ENCODE measurements at regions not wholly inside any gene's neighbourhood (a gene's known extent, or its start where the extent isn't known, plus 50 kb on each side); places are given as distances from the start of the nearest gene placed in this dataset.

- DNase-seq = no peak
Observed at GRCh38 chr14:40870252-40870651, 736.4 kb upstream of the LRFN5 start.

DNA sequence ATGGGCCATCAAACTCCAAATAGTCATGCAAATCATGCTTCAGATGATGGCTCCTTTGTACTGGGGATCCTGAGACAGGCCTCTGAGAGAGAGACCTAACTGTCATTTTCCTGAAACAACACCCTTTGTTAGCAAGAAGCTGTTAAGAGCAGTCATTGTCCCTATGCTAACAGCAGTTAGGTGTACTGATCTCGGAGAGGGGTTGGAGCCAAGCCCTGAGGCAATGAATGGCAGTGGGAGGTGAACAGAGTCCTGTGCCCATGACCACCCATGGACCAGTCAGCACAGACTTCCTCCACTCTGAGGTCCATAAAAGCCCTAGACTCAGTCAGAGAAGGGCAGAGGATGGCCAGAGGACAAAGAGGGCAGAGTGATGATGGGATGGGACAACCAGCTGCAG is 747.6 kb upstream of the LRFN5 start:
- no peak for DNase-seq

DNA sequence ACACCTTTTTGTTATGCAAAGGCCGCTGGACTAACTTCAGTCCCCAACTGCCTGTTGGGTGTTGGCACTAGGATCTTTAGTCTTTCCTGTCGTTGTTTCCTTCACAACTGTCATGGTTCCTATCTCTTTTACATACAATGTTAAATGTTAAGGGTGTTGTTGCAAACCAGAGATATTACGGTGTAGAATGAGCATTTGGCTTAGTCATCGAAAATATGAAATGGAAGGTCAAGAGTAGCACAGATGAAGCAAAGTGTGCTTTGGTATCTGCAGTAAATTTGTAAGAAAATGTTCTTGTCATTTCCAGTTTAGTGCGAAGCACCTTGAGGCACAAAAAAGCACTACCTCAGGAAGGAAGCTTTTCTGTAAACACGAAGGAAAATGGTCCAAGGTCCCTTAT is 751.3 kb upstream of the LRFN5 start:
- DNase-seq = no peak

GRCh38 chr14:40850191-40850590 is 756.5 kb upstream of the LRFN5 start:
- no peak for DNase-seq

GRCh38 chr14:40847480-40847879 is 759.2 kb upstream of the LRFN5 start:
- no peak for DNase-seq

- DNase-seq = no peak
Observed at GRCh38 chr14:40842816-40843215, 763.9 kb upstream of the LRFN5 start.

DNA sequence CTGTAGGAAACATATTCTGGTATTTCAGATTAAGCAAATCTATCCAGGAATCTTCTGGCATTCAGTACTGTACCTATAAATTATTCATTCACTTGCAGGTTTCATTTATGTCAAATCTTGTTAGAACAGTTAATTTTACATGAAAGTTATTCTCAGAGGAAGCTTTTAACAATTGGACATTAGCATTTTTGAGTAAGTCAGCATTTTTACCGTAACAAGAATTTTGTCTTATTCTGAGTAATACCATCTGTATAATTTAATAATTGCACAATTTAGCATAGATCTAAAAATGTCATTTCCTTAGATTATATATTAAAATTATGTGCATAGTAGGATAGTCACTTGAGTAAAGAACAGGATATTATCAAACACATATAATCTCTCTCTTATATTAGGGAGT is 764.8 kb upstream of the LRFN5 start:
- DNase-seq = no peak

DNA sequence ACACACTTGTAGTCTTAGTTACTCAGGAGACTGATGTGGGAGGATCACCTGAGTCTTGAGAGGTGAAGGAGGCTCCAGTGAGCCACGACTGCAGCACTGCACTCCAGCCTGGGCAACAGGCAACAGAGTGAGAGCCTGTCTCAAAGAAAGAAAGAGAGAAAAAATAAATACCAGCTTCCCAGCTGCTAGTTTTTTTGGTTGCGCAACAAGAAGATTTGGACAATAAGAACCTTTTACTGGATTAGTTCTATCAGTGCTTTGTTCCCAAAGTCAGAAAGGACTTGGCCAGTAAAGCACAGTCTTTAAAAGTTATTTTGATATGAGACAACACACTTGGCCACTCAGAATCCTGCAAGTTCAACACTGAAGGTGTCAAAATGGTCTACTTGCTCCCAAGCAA is 768.1 kb upstream of the LRFN5 start:
- DNase-seq = no peak

GRCh38 chr14:40806471-40806870 is 800.2 kb upstream of the LRFN5 start:
- DNase-seq = no peak

DNA sequence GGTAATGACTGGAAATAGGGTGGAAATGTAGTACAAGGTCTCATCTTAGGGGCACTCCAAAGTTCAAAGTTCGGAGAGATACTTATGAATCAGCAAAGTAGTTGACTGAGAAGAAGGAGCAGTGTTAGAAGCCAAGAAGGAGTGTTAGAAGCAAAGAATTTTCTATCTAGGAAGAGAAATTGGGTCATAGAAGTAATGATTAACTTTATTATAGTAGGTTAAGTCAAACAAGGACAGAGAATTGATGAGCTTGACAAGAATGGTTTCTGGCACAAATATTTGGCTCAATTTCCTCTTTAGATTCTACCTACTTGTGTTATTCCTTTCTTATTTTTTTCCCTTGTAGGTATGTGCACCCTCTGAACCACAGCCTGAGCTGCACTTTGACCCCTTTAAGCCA is 810.5 kb upstream of the LRFN5 start:
- DNase-seq = no peak

GRCh38 chr14:40784860-40785259 is 821.8 kb upstream of the LRFN5 start:
- DNase-seq = no peak

DNA sequence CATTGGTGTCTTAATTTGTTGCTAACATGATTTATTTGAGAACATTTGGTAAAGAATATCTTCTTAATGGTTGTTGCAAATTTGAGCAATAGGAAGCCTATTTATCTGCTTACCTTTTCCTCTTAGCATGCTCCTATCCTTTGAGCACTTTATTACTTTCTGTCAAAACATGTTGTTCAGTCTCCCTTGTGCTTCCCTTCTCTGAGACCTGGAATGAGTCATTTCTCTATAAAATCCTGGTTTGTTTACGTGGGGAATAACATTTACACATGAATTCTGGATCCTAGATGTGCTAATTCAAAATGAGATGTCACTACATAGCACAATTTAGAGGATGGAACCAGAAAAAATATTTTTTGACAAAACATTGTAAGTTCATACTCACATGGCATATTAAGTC is 844.0 kb upstream of the LRFN5 start:
- no peak for DNase-seq

DNA sequence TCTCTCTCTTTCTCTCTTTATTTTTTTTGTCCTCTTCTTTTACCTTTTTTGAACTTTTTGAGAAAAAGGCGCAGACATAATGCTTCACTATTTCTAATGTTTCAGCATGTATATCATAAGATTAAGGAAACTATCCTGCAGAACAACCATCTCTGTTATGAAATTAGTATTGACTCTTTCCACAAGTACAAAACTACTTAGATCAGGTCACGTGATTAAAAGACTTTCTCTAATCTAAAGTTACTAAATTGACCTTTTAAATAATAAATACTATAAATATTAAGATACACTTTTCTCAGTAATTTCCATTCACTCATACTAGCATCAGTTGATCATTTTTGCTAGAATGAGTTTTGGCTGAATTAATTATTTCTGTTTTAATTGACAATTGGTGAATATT is 844.5 kb upstream of the LRFN5 start:
- DNase-seq = no peak

DNA sequence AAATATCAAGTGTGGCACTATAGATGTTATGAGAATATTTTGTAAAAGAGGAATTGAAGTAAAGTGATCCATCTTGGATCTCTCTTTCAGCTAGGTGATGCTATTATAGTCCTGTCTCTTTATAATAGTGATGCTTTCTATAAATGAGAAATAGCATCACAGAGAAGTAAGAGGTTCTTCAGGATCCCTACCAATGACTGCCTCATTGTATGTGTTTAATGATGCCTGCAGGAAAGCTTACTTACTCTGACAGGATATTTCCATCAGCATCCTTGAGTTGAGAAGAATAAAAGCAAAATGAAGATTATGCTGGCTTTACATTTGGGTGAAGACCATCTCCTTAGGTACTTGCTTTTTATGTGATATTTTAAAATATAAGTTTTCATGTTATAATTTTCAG is 846.0 kb upstream of the LRFN5 start:
- DNase-seq = no peak

GRCh38 chr14:40758076-40758475 is 848.6 kb upstream of the LRFN5 start:
- no peak for DNase-seq

DNA sequence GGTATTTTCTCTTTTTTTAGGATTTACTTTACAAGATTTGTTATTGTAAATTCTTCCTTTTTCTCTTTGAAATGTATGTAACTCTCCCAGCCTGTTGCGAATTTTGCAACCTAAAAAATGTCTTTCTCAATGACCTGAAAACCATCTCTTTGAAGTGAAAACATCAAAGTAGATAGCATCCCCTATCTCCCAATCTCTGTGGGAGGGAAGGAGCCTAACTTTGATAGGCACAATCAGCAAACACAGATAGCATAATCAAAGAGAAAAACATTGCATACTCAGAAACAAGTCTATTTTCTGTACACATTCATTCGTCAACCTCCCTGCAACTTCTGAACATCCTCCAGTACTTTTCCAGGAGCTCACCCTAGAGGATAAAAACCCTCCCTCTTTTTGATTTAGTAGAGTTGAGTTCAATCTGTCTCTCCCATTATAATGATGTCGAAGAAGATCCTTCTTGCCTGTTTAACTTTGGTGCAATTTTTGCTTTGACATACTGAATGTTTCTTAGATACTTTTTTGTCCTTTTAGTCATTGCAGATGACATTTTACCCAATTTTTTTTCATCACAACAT is 849.2 kb upstream of the LRFN5 start:
- no peak for DNase-seq

- no peak for DNase-seq
Observed at GRCh38 chr14:40733206-40733605, 873.5 kb upstream of the LRFN5 start.

DNA sequence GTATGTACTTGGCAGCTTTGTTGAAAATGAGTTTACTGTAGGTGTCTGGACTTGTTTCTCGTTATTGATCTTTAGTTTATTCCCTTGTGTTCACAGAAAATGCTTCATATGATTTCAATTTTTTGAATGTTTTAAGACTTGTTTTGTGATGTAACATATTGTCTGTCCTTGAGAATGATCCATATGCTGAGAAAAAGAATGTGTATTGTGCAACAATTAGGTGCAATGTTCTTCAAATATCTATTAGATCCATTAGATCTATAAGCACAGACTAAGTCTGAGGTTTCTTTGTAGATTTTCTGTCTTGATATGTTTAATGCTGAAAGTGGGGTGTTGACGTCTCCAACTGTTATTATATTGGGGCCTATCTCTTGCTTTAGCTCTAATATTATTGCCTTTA is 879.6 kb upstream of the LRFN5 start:
- no peak for DNase-seq

- DNase-seq = no peak
Observed at GRCh38 chr14:40713387-40713786, 893.3 kb upstream of the LRFN5 start.

GRCh38 chr14:40697231-40697630 is 909.4 kb upstream of the LRFN5 start:
- no peak for DNase-seq

GRCh38 chr14:40694023-40694422 is 912.7 kb upstream of the LRFN5 start:
- DNase-seq = no peak

GRCh38 chr14:40691066-40691465 is 915.6 kb upstream of the LRFN5 start:
- no peak for DNase-seq

DNA sequence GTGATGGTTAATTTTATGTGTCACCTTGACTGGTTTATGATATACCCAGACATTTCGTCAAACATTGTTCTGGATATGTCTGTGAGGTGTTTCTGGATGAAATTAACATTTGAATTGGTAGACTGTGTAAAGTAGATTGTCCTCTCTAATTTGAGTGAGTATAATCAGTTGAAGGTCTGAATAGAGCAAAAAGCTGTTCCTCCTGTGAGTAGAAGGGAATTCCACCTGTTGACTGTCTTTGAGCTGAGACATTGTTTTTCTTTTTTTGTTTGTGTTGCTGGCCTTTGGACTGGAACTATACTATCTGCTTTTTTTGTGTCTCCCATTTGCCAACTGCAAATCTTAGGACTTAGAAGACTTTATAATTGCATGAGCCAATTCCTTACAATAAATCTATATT is 920.9 kb upstream of the LRFN5 start:
- no peak for DNase-seq

- DNase-seq = no peak
Observed at GRCh38 chr14:40684328-40684727, 922.3 kb upstream of the LRFN5 start.

DNA sequence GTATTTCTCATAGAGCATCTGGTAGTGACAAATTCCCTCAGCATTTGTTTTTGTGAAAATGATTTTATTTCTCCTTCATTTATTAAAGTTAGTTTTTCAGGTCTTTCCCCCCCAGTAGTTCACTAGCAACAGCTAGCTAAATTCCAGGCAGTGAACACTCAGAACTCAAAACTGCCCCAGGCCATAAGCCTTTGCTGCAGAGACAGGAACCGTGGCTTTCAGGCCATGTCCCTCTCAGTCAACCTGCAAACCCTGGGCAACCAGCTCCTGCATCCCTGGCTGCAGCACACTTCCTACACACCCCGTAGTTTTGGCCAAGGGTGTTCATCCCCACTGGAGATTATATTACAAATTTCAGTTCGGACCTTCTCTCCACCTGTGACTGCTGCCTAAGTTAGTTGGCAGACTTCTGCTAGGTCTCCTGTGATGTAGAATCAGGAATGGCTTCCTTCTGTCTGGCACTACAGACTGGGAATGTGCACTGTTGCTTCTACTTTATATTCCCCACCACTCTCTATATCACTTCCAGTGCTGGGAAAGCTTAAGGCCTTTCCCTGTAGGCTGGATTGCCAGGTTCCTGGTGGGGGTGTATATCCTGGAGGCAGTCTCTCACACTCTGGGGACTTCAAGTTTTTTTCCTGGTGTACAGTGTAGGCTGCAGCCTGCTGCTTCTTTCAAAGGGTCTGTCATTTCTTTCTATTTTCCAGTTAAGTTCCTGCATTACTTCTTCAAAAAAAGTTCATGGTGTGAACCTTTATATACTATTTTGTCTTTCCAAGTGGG is 924.4 kb upstream of the LRFN5 start:
- no peak for DNase-seq

Measured in NCI-H774 (cell line).